ENCODE measurements at regions not wholly inside any gene's neighbourhood (a gene's known extent, or its start where the extent isn't known, plus 50 kb on each side); places are given as distances from the start of the nearest gene placed in this dataset.

DNA sequence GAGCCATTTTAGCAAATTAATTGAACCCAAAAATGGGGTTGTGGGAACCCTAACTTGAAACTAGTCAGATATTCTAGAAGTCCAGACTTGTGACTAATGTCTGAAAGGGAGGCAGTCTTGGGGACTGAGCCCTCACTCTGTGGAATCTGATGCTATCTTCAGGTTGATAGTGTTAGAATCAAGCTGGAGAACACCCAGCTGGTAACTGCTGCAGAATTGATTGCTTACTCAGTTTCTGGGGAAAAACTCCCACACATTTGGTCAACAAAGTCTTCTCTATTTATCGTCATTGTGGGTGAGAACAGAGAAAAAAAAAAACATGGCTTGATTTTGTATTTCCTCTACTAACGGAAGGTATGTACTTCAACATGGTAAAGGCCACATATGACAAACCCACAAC lies 1925.8 kb upstream of the CELF4 start:
- TF ChIP-seq, protein P1, sequence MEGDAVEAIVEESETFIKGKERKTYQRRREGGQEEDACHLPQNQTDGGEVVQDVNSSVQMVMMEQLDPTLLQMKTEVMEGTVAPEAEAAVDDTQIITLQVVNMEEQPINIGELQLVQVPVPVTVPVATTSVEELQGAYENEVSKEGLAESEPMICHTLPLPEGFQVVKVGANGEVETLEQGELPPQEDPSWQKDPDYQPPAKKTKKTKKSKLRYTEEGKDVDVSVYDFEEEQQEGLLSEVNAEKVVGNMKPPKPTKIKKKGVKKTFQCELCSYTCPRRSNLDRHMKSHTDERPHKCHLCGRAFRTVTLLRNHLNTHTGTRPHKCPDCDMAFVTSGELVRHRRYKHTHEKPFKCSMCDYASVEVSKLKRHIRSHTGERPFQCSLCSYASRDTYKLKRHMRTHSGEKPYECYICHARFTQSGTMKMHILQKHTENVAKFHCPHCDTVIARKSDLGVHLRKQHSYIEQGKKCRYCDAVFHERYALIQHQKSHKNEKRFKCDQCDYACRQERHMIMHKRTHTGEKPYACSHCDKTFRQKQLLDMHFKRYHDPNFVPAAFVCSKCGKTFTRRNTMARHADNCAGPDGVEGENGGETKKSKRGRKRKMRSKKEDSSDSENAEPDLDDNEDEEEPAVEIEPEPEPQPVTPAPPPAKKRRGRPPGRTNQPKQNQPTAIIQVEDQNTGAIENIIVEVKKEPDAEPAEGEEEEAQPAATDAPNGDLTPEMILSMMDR (IDR thresholded peaks at IDR 0.05): no peak
- no peak for TF ChIP-seq POLR2A (IDR thresholded peaks at IDR 0.05)
